Choroid plexus epithelial cell (primary cell): ENCODE measurements at regions not wholly inside any gene's neighbourhood (a gene's known extent, or its start where the extent isn't known, plus 50 kb on each side); places are given as distances from the start of the nearest gene placed in this dataset.

ENCODE experiments used
- DNase-seq: peaks from one replicate; pipeline ENCODE4 v3.0.0-alpha.2; 2010; ENCODE audit warnings: low read depth
- H3K4me3 ChIP-seq: 2 replicates; pipeline ENCODE4 v1.5.1; 2011; ENCODE audit warnings: low read depth, mild to moderate bottlenecking, control low read depth, low read length, moderate library complexity
- CTCF ChIP-seq: conservative IDR thresholded peaks from 2 replicates; pipeline ENCODE4 v1.5.1; 2011; ENCODE audit warnings: low read depth, mild to moderate bottlenecking, control low read depth, inconsistent platforms, low read length, moderate library complexity

DNA sequence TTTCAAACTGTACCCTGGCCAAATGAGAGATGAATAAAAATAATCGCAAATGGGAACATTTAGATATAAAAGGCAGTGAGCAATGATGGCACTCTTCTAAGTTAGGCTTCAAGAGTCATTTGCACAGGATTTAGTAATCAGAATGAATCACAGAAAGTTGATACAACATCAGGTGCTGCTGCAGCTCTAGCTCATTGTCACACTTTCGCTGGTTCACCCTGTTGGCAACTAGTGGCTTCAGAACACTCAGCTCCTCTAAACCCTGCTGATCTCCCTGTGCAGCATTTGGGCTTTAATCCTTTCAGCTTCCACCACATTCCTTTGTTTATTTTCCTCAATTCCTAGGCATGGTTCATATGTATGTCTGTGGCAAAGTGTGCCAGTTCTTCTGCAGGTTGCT, 2071.2 kb upstream of the CDH6 start:
- DNase-seq: no peak
- TF ChIP-seq CTCF: no peak
- no peak overlapping the region for H3K4me3 ChIP-seq

DNA sequence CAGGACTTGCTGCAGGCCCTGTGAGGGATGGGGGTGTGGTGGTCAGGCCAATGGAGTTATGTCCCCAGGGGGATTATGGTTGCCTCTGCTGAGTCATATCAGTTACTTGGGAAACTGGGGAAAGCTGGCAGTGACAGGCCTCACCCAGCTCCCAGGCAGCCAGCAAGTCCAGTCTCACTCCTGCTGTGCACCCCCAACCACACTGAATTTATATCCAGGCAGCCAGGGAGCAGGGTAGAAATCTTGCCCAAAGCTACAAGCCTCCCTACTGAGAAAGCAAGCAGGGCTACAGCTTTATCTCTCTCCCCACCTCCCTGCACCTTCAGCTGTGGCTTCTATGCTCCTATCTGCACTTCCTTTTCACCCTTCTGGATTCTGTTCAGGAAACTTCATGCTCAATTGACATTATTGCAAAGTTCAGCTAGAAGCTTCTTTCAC, 2076.0 kb upstream of the CDH9 start:
- TF ChIP-seq CTCF: no peak
- DNase-seq: no peak
- no peak overlapping the region for H3K4me3 ChIP-seq

DNA sequence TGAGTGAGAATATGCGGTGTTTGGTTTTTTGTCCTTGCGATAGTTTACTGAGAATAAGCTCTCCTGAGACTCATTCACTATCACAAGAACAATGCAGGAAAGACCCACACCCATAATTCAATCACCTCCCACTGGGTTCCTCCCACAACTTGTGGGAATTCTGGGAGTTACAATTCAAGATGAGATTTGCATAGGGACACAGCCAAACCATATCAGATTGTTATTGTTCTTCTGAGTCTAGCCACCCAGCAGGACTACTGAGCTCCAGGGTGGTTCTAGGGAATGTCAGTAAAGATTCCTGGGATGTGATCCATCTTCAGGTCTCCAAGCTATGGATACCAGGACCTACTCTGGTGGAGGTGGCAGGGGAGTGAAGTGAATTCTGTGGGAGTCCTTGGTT, 2075.1 kb upstream of the CDH9 start:
- no peak for TF ChIP-seq CTCF
- H3K4me3 ChIP-seq: no peak overlapping the region
- DNase-seq: no peak

GRCh38 chr5:29099585-29099984, 2061.2 kb upstream of the CDH9 start:
- DNase-seq: no peak
- H3K4me3 ChIP-seq: no peak overlapping the region
- no peak for TF ChIP-seq CTCF

- DNase-seq: no peak
- no peak for TF ChIP-seq CTCF
- no peak overlapping the region for H3K4me3 ChIP-seq
These were observed 2051.3 kb upstream of the CDH9 start for GRCh38 chr5:29089591-29090130.

GRCh38 chr5:29085142-29085541, 2046.8 kb upstream of the CDH9 start:
- no peak for TF ChIP-seq CTCF
- DNase-seq: no peak
- H3K4me3 ChIP-seq: no peak overlapping the region

GRCh38 chr5:29079771-29080170, 2041.4 kb upstream of the CDH9 start:
- no peak for DNase-seq
- TF ChIP-seq CTCF: no peak
- H3K4me3 ChIP-seq: no peak overlapping the region
